Progenitor cell of endocrine pancreas (in vitro differentiated cells): ENCODE measurements at regions not wholly inside any gene's neighbourhood (a gene's known extent, or its start where the extent isn't known, plus 50 kb on each side); places are given as distances from the start of the nearest gene placed in this dataset.

Experiments used
- DNase-seq: peaks from one replicate; pipeline ENCODE4 v3.0.0; 2021; ENCODE audit warnings: low spot score; ENCODE audit not compliant: unreplicated experiment
- H3K27ac Mint-ChIP-seq: 2 replicates; pipeline ENCODE4 v1.8.0; 2021; ENCODE audit warnings: mild to moderate bottlenecking, moderate library complexity, mixed read lengths
- H3K27me3 Mint-ChIP-seq: 2 replicates; pipeline ENCODE4 v1.8.0; 2021; ENCODE audit warnings: mixed read lengths
- H3K36me3 Mint-ChIP-seq: 2 replicates; pipeline ENCODE4 v1.8.0; 2022; ENCODE audit warnings: mixed read lengths; ENCODE audit not compliant: insufficient read depth
- H3K4me1 Mint-ChIP-seq: 2 replicates; pipeline ENCODE4 v1.8.0; 2021; ENCODE audit warnings: low read depth, mixed read lengths
- H3K4me3 Mint-ChIP-seq: 2 replicates; pipeline ENCODE4 v1.8.0; 2021; ENCODE audit warnings: low read depth, mild to moderate bottlenecking, moderate library complexity, mixed read lengths
- H3K9me3 Mint-ChIP-seq: 2 replicates; pipeline ENCODE4 v1.8.0; 2021; ENCODE audit warnings: low read depth, mixed read lengths
- TF ChIP-seq, protein P1 (sequence below): fragments of 200-600 bp; sonication (generic); IDR thresholded peaks from one replicate; pipeline ENCODE4 v1.5.0; 2021; ENCODE audit warnings: antibody characterized with exemption, mild to moderate bottlenecking; ENCODE audit not compliant: unreplicated experiment

- Mint-ChIP-seq H3K4me1 (peaks cover 40% of the 10 kb centered on the region), H3K36me3 (no peaks in the 10 kb centered on the region), H3K27me3 (peaks cover 14% of the 10 kb centered on the region), H3K27ac (no peak overlapping the region), H3K9me3 (no peaks in the 10 kb centered on the region), H3K4me3 (peak overlapping the region; percentile 82)
- DNase-seq = no peak
- TF ChIP-seq, protein P1, sequence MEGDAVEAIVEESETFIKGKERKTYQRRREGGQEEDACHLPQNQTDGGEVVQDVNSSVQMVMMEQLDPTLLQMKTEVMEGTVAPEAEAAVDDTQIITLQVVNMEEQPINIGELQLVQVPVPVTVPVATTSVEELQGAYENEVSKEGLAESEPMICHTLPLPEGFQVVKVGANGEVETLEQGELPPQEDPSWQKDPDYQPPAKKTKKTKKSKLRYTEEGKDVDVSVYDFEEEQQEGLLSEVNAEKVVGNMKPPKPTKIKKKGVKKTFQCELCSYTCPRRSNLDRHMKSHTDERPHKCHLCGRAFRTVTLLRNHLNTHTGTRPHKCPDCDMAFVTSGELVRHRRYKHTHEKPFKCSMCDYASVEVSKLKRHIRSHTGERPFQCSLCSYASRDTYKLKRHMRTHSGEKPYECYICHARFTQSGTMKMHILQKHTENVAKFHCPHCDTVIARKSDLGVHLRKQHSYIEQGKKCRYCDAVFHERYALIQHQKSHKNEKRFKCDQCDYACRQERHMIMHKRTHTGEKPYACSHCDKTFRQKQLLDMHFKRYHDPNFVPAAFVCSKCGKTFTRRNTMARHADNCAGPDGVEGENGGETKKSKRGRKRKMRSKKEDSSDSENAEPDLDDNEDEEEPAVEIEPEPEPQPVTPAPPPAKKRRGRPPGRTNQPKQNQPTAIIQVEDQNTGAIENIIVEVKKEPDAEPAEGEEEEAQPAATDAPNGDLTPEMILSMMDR = no peak
These were observed 142.1 kb downstream of the SEC14L1 start for GRCh38 chr17:77282524-77283515.

DNA sequence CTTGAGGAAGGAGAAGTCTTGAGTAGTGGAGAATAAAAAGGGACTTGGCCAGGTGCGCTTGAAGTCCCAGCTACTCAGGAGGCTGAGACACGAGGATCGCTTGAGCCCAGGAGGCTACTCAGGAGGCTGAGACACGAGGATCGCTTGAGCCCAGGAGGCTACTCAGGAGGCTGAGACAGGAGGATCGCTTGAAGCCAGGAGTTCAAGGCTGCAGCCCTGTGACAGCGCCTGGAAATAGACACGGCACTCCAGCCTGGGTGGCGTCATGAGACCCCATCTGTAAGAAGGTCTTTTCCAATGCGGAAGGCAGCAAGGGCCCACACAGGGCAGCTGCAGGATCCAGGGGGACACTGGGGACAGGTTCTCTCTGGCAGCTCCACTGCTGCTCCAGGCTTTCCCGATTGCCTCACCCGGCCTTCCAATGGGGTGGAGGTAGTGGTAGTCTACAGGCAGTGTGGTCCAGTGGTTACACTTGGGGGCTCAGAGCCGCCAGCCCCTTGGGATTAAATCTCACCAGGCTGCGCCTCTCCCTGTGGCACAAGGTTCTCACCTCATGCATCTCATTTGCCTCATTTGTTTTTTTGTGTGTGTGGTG is 143.4 kb downstream of the SEC14L1 start:
- H3K9me3 Mint-ChIP-seq = no peaks in the 10 kb centered on the region
- peaks cover 12% of the 10 kb centered on the region for H3K27me3 Mint-ChIP-seq
- no peak overlapping the region for H3K4me3 Mint-ChIP-seq
- DNase-seq = no peak
- peaks cover 47% of the 10 kb centered on the region for H3K4me1 Mint-ChIP-seq
- H3K36me3 Mint-ChIP-seq = no peaks in the 10 kb centered on the region
- TF ChIP-seq, protein P1 = no peak
- H3K27ac Mint-ChIP-seq = no peak overlapping the region

- H3K27ac Mint-ChIP-seq = peak overlapping the region; percentile 83
- no peaks in the 10 kb centered on the region for H3K27me3 Mint-ChIP-seq
- peaks cover 41% of the 10 kb centered on the region for H3K4me1 Mint-ChIP-seq
- no peaks in the 10 kb centered on the region for H3K36me3 Mint-ChIP-seq
- no peak for DNase-seq
- H3K9me3 Mint-ChIP-seq = no peaks in the 10 kb centered on the region
- H3K4me3 Mint-ChIP-seq = no peak overlapping the region
- TF ChIP-seq, protein P1 = no peak
These were observed 145.0 kb downstream of the SEC14L1 start for GRCh38 chr17:77285594-77286390.

GRCh38 chr17:77286391-77286640 is 145.5 kb downstream of the SEC14L1 start:
- Mint-ChIP-seq H3K27ac (no peak overlapping the region), H3K27me3 (no peaks in the 10 kb centered on the region), H3K36me3 (no peaks in the 10 kb centered on the region), H3K4me1 (peaks cover 41% of the 10 kb centered on the region), H3K9me3 (no peaks in the 10 kb centered on the region), H3K4me3 (no peak overlapping the region)
- no peak for DNase-seq
- TF ChIP-seq, protein P1 = no peak
